GM19023 (cell line): ENCODE measurements at regions not wholly inside any gene's neighbourhood (a gene's known extent, or its start where the extent isn't known, plus 50 kb on each side); places are given as distances from the start of the nearest gene placed in this dataset.
"Not testable (repeated sequence)": the region's sequence is repeated elsewhere in the genome, so short reads cannot be mapped to it uniquely, and the experiment has no call there.

ENCODE experiments used
- ATAC-seq: cut with Tn5 transposase; IDR thresholded peaks from one replicate; pipeline ENCODE4 v1.9.1; 2021; ENCODE audit warnings: mild to moderate bottlenecking, moderate library complexity; ENCODE audit not compliant: unreplicated experiment

- not testable (repeated sequence) for ATAC-seq
These were observed 106.4 kb upstream of the PPM1J start for GRCh38 chr1:112821307-112822063.

GRCh38 chr1:112818990-112819689, 104.0 kb upstream of the PPM1J start:
- ATAC-seq, result no peak

DNA sequence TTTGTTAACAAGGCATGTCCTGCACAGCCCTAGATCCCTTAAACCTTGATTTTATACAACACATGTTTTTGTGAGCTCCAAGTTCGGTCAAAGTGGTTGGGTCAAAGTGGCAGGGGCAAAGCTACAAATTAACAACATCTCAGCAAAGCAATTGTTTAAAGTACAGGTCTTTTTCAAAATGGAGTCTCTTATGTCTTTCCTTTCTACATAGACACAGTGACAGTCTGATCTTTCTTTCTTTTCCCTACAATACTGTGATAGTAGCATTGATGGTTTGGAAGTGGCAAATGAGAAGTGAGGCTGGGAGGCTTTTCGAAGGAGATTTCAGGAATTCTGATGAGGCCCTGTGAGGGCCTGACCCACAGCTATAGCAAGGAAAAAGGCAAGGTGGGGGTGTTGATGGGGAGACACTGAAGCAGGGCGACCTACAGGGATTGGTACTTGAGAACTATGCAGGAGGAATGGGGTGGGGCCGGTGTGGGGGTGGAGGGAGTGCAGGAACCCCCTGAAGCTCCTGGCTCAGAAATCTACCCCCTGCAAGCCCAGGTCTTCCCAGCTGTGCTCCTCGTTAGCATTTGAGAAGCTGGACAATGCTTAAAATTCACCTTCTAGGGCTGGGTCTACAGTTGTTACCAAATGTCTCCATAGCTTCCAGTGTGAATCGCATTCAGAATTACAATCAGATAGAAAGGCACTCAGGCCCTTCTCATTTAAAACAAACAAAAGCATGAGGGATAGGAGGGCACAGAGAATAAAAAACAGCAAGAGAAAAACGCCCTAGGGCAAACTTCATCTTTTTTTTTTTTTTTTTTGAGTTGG, 102.6 kb upstream of the PPM1J start:
- no peak for ATAC-seq

DNA sequence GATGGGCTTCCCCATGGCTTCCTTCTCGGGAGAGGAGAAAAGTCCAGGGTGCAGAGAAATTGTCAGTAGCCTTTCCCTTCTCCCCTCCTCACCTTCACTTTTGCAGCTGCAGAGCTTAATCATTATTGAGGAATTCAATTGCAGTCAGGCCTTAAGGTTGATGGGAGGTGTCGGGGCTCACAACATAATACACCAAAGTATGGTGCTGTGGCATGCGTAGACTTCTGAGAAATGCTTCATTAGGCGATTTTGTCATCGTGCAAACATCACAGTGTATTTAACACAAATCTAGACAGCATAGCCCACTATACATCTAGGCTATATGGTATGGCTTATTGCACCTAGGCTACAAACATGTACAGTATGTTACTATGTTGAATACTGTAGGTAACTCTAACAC, 100.2 kb upstream of the PPM1J start:
- ATAC-seq, result no peak

DNA sequence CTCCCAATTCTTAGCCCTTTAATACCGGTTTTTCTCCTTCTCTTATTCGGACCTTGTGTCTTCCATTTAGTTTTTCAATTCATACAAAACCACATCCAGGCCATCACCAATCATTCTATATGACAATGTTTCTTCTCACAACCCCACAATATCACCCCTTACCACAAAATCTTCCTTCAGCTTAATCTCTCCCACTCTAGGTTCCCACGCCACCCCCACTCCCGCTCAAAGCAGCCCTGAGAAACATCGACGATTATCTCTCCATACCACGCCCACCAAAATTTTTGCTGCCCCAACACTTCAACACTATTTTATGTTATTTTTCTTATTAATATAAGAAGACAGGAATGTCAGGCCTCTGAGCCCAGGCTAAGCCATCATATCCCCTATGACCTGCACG, 99.5 kb upstream of the PPM1J start:
- ATAC-seq, result not testable (repeated sequence)

GRCh38 chr1:112808861-112809684, 93.9 kb upstream of the PPM1J start:
- no peak for ATAC-seq

DNA sequence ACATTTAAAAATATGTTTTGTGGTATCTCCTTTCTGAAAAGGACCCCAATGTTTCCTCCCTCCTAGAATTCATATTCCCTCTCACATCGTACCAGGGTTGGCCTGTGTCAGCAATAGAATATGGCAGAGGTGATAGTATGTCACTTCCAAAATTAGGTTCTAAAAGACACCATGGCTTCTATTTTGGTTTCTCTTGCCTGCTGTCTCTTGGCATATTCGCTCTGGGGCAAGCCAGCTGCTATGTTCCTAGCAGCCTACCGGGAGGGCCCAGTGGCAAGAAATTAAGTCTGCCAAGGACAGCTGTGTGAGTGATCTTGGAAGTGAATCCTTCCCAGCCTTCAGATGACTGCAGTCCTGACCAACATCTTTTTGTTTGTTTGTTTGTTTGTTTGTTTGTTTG, 92.9 kb upstream of the PPM1J start:
- ATAC-seq, result no peak

GRCh38 chr1:112807117-112807516, 92.0 kb upstream of the PPM1J start:
- ATAC-seq, result no peak

DNA sequence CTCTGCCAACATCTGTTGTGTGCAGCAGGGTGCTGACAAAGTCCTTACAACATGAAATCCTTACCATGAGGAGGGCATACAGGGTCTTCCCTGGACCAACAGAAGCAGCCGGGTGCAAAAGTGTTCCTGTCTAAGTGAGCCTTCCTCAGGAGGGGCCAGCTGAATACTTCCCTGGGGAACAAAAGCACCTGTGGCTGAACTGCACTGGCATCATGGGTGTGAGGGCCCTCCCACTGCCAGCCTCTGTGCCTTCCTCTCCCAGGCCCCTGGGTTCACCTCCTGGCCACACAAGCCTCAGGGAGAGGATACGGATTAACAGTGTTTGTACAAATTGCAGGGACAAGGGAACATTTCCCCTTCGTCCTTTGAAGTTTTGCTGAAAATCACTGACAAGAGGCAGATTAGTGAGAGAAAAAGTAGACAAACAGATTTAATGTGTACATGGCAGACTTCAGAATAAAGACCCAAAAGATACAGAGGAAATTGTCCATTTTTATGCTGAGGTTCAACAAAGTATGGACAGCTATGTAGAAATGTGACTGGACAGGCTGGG, 91.0 kb upstream of the PPM1J start:
- ATAC-seq, result no peak

- no peak for ATAC-seq
These were observed 90.2 kb upstream of the PPM1J start for GRCh38 chr1:112805155-112805853.

DNA sequence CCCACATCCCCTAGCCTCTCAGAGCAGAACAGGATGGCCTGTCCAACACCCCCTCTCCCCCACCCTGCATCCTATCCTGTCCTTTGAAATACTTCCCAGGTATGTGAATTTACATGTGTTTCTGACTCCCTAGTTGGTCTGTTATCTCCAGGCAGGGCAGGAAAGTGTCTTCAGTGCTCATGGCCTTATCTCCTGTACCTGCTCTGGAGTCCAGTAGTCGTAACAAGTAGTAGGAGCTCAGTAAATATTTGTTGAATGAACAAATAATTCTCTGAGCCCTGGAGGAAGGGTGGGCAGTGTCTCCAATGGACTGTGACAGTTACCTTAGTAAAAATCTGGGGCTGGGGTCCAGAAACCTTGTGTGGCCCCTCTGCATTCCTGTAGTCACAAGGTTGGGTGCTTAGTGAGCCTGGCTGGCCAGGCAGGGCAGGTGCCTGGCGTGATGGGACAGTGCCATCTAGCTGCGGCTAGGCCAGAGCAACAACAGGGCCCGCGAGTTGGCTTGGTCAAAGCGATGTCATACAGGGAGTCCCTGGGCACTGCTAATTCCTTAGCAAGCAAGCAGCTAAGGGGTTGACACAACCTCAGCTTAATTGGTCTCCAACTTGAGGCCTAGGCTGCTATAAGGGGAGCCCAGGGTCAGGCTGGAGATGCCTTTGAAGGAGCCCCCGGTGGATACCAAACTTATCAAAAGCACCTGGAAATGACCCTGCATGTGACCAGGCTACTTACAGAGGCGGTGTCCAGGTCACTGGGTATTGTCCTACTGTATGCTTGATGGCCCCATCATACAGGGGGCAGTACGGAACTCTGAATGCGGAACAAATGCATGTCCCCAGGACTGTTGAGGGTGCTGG, 89.0 kb upstream of the PPM1J start:
- peak; percentile 67 for ATAC-seq

GRCh38 chr1:112800289-112800688, 85.2 kb upstream of the PPM1J start:
- no peak for ATAC-seq

DNA sequence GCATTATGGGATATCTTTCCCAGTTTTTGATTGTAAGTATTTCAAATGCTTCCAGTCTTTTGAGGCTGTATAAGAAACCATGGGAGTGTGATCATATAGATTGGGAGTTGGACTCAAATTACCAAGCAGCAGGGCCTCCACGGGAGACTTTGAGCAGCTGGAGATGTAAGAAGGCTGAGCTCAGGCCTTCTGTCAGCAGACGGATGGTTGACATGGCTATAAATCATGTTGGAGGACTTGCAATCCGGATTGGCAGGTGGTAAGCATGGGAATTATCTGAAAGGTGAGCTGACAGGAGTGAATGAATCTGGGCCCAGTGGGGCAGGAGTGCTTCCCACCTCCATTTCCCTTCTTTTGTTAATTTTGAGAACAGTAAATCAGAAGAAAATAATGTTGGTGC, 83.2 kb upstream of the PPM1J start:
- ATAC-seq, result no peak

- no peak for ATAC-seq
These were observed 82.1 kb upstream of the PPM1J start for GRCh38 chr1:112797224-112797623.

DNA sequence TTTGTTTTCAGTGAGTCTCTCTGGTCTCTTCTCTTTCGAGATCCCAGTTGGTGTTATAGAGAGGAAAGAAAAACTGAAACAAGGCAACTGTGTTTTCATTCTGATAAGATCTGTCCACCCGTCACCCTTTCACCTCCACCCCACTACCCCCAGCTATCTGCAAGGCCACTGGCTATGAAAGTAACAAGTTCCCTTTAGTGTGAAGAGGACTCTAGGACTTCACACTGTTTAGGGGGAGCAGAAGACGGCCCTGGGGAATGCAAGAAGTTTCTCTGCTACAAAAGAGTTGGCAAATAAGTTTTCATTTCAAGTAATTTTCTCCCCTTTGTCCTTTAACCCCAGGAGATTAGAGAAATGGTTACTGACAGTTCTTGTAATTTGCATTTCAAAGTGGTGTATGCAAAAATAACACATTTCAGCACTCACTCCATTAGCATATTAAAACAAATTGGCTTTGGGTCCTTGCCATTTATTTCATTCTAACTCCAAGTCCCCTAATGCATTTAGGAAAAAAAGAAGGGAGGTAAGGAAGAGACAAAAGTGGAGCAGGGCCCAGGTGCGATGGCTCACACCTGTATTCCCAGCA, 79.6 kb upstream of the PPM1J start:
- no peak for ATAC-seq

DNA sequence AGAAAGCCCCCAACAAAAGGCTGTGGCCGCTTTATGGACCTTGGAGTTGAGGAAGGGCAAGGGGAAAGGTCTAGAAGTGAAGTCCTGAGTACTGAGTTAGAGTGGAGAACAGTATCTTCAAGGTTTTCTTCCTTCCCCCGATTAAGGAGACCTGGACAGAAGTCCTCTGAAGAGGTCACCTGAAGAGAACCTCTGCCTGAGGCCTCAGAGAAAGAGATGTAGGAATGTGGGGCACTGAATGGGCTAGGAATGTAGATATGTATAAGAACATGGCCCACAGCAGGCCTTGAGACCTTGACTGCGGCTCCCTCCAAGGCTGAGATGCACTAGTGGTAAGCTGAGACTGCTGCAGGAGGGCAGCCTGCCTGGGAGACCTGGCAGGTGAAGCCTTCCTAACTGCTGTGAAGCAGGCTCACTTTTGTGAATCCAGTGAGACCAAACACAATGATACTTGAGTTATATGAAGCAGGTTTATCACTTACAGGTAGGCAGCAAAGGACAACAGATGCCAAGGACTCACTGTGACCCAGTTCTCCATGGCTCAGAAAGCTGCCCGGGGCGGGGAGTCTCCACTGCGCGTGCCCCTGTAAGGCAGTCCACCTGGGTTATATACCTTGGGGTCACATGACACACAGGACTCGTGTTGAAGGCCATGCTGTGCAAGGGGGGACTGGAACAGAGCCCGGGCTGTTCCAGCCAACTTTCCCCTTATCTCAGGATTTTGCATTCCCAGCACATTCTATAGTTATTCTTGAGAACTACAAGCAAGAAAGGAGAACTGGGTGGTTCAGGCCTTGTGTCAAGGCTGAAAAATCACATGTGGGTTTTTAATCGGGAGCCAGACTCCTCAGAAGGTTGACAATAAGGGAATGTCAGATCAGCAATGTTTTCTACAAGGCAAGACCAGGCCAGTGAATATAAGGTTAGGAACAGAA, 78.8 kb upstream of the PPM1J start:
- ATAC-seq, result no peak

GRCh38 chr1:112791723-112792104, 76.6 kb upstream of the PPM1J start:
- no peak for ATAC-seq
